ENCODE measurements at regions not wholly inside any gene's neighbourhood (a gene's known extent, or its start where the extent isn't known, plus 50 kb on each side); places are given as distances from the start of the nearest gene placed in this dataset.

GRCh38 chr6:140604786-140605185 lies 1230.3 kb upstream of the CITED2 start:
- Histone ChIP-seq H3K4me3 (ENCODE audit: low read length) (no peak overlapping the region), H3K27ac (ENCODE audit: low read depth, low read length) (no peak overlapping the region), H3K27me3 (ENCODE audit: insufficient read depth, low read length) (no peaks in the 10 kb centered on the region), H3K36me3 (ENCODE audit: insufficient read depth, low read length) (no peaks in the 10 kb centered on the region), H3K9ac (ENCODE audit: low read depth, low read length) (no peak overlapping the region), H3K9me3 (ENCODE audit: insufficient read depth, low read depth, low read length) (no peaks in the 10 kb centered on the region), H3K4me1 (ENCODE audit: insufficient read depth, low read length) (0 out of 2 replicates have a peak, but pooled peaks cover 7% of the 10 kb centered on the region)
- WGBS: 97% methylated on average over 2 of the region's 3 CpGs

- H3K9me3 ChIP-seq (ENCODE audit: insufficient read depth, low read depth, low read length): no peaks in the 10 kb centered on the region
- H3K9ac ChIP-seq (ENCODE audit: low read depth, low read length): no peak overlapping the region
- H3K27ac ChIP-seq (ENCODE audit: low read depth, low read length): no peak overlapping the region
- H3K4me3 ChIP-seq (ENCODE audit: low read length): no peak overlapping the region
- H3K36me3 ChIP-seq (ENCODE audit: insufficient read depth, low read length): no peaks in the 10 kb centered on the region
- no peaks in the 10 kb centered on the region for H3K27me3 ChIP-seq (ENCODE audit: insufficient read depth, low read length)
- 0 out of 2 replicates have a peak, but pooled peaks cover 7% of the 10 kb centered on the region for H3K4me1 ChIP-seq (ENCODE audit: insufficient read depth, low read length)
- 94% methylated on average over 4 of the region's 6 CpGs for WGBS
Measured at GRCh38 chr6:140602431-140603248, 1228.2 kb upstream of the CITED2 start.

- Histone ChIP-seq H3K27me3 (ENCODE audit: insufficient read depth, low read length) (no peaks in the 10 kb centered on the region), H3K36me3 (ENCODE audit: insufficient read depth, low read length) (no peaks in the 10 kb centered on the region), H3K9me3 (ENCODE audit: insufficient read depth, low read depth, low read length) (no peaks in the 10 kb centered on the region), H3K9ac (ENCODE audit: low read depth, low read length) (no peak overlapping the region), H3K27ac (ENCODE audit: low read depth, low read length) (no peak overlapping the region), H3K4me3 (ENCODE audit: low read length) (no peak overlapping the region), H3K4me1 (ENCODE audit: insufficient read depth, low read length) (0 out of 2 replicates have a peak, but pooled peaks cover 7% of the 10 kb centered on the region)
- WGBS: 100% methylated on average over 1 of the region's 3 CpGs
Measured at GRCh38 chr6:140601021-140601808, 1226.8 kb upstream of the CITED2 start.

- Histone ChIP-seq H3K4me1 (ENCODE audit: insufficient read depth, low read length) (0 out of 2 replicates have a peak, but pooled peaks cover 7% of the 10 kb centered on the region), H3K27me3 (ENCODE audit: insufficient read depth, low read length) (no peaks in the 10 kb centered on the region), H3K27ac (ENCODE audit: low read depth, low read length) (no peak overlapping the region), H3K9ac (ENCODE audit: low read depth, low read length) (no peak overlapping the region), H3K9me3 (ENCODE audit: insufficient read depth, low read depth, low read length) (no peaks in the 10 kb centered on the region), H3K4me3 (ENCODE audit: low read length) (no peak overlapping the region), H3K36me3 (ENCODE audit: insufficient read depth, low read length) (no peaks in the 10 kb centered on the region)
- WGBS: 98% methylated on average over 1 of the region's 1 CpG
Measured at GRCh38 chr6:140599916-140600315, 1225.5 kb upstream of the CITED2 start.

GRCh38 chr6:140597181-140597580 lies 1222.7 kb upstream of the CITED2 start:
- Histone ChIP-seq H3K36me3 (ENCODE audit: insufficient read depth, low read length) (no peaks in the 10 kb centered on the region), H3K27me3 (ENCODE audit: insufficient read depth, low read length) (no peaks in the 10 kb centered on the region), H3K4me1 (ENCODE audit: insufficient read depth, low read length) (0 out of 2 replicates have a peak, but pooled peaks cover 7% of the 10 kb centered on the region), H3K9ac (ENCODE audit: low read depth, low read length) (no peak overlapping the region), H3K9me3 (ENCODE audit: insufficient read depth, low read depth, low read length) (peaks cover 8% of the 10 kb centered on the region; the same call in 1 of the 2 replicates), H3K4me3 (ENCODE audit: low read length) (no peak overlapping the region), H3K27ac (ENCODE audit: low read depth, low read length) (no peak overlapping the region)
- 96% methylated on average over 1 of the region's 1 CpG for WGBS

GRCh38 chr6:140594806-140595128 lies 1220.3 kb upstream of the CITED2 start:
- H3K4me1 ChIP-seq (ENCODE audit: insufficient read depth, low read length): no peaks in the 10 kb centered on the region
- WGBS: 87% methylated on average over 1 of the region's 1 CpG
- peaks cover 8% of the 10 kb centered on the region; the same call in 1 of the 2 replicates for H3K9me3 ChIP-seq (ENCODE audit: insufficient read depth, low read depth, low read length)
- no peak overlapping the region for H3K9ac ChIP-seq (ENCODE audit: low read depth, low read length)
- H3K4me3 ChIP-seq (ENCODE audit: low read length): no peak overlapping the region
- H3K36me3 ChIP-seq (ENCODE audit: insufficient read depth, low read length): no peaks in the 10 kb centered on the region
- no peaks in the 10 kb centered on the region for H3K27me3 ChIP-seq (ENCODE audit: insufficient read depth, low read length)
- H3K27ac ChIP-seq (ENCODE audit: low read depth, low read length): no peak overlapping the region

GRCh38 chr6:140592877-140593276 lies 1218.4 kb upstream of the CITED2 start:
- H3K36me3 ChIP-seq (ENCODE audit: insufficient read depth, low read length): no peaks in the 10 kb centered on the region
- H3K9ac ChIP-seq (ENCODE audit: low read depth, low read length): no peak overlapping the region
- H3K4me3 ChIP-seq (ENCODE audit: low read length): no peak overlapping the region
- H3K4me1 ChIP-seq (ENCODE audit: insufficient read depth, low read length): no peaks in the 10 kb centered on the region
- 97% methylated on average over 3 of the region's 3 CpGs for WGBS
- H3K27me3 ChIP-seq (ENCODE audit: insufficient read depth, low read length): no peaks in the 10 kb centered on the region
- no peak overlapping the region for H3K27ac ChIP-seq (ENCODE audit: low read depth, low read length)
- peaks cover 8% of the 10 kb centered on the region; the same call in 1 of the 2 replicates for H3K9me3 ChIP-seq (ENCODE audit: insufficient read depth, low read depth, low read length)

- Histone ChIP-seq H3K9me3 (ENCODE audit: insufficient read depth, low read depth, low read length) (peaks cover 8% of the 10 kb centered on the region; the same call in 1 of the 2 replicates), H3K4me1 (ENCODE audit: insufficient read depth, low read length) (no peaks in the 10 kb centered on the region), H3K27ac (ENCODE audit: low read depth, low read length) (no peak overlapping the region), H3K36me3 (ENCODE audit: insufficient read depth, low read length) (no peaks in the 10 kb centered on the region), H3K4me3 (ENCODE audit: low read length) (no peak overlapping the region), H3K9ac (ENCODE audit: low read depth, low read length) (no peak overlapping the region), H3K27me3 (ENCODE audit: insufficient read depth, low read length) (no peaks in the 10 kb centered on the region)
Measured at GRCh38 chr6:140590641-140591040, 1216.2 kb upstream of the CITED2 start.

- no peak overlapping the region for H3K27ac ChIP-seq (ENCODE audit: low read depth, low read length)
- 94% methylated on average over 3 of the region's 3 CpGs for WGBS
Measured at GRCh38 chr6:140586426-140587061, 1212.1 kb upstream of the CITED2 start.

GRCh38 chr6:140581601-140582000 lies 1207.2 kb upstream of the CITED2 start:
- Histone ChIP-seq H3K27me3 (ENCODE audit: insufficient read depth, low read length) (no peaks in the 10 kb centered on the region), H3K36me3 (ENCODE audit: insufficient read depth, low read length) (no peaks in the 10 kb centered on the region), H3K4me1 (ENCODE audit: insufficient read depth, low read length) (peaks cover 8% of the 10 kb centered on the region; the same call in 1 of the 2 replicates), H3K27ac (ENCODE audit: low read depth, low read length) (no peak overlapping the region), H3K4me3 (ENCODE audit: low read length) (no peak overlapping the region), H3K9ac (ENCODE audit: low read depth, low read length) (no peak overlapping the region), H3K9me3 (ENCODE audit: insufficient read depth, low read depth, low read length) (no peaks in the 10 kb centered on the region)
- no CpG with 5 or more reads among the region's 1 CpG for WGBS

More at GRCh38 chr6:140586426-140587061, 1212.1 kb upstream of the CITED2 start:
- no peak overlapping the region for H3K4me3 ChIP-seq (ENCODE audit: low read length)
- H3K27me3 ChIP-seq (ENCODE audit: insufficient read depth, low read length): no peaks in the 10 kb centered on the region
- no peaks in the 10 kb centered on the region for H3K4me1 ChIP-seq (ENCODE audit: insufficient read depth, low read length)
- H3K9me3 ChIP-seq (ENCODE audit: insufficient read depth, low read depth, low read length): no peaks in the 10 kb centered on the region
- H3K9ac ChIP-seq (ENCODE audit: low read depth, low read length): no peak overlapping the region
- no peaks in the 10 kb centered on the region for H3K36me3 ChIP-seq (ENCODE audit: insufficient read depth, low read length)

GRCh38 chr6:140579918-140580317 lies 1205.5 kb upstream of the CITED2 start:
- no peaks in the 10 kb centered on the region for H3K36me3 ChIP-seq (ENCODE audit: insufficient read depth, low read length)
- peaks cover 11% of the 10 kb centered on the region; the same call in 1 of the 2 replicates for H3K4me1 ChIP-seq (ENCODE audit: insufficient read depth, low read length)
- H3K9me3 ChIP-seq (ENCODE audit: insufficient read depth, low read depth, low read length): no peaks in the 10 kb centered on the region
- no peaks in the 10 kb centered on the region for H3K27me3 ChIP-seq (ENCODE audit: insufficient read depth, low read length)
- no peak overlapping the region for H3K4me3 ChIP-seq (ENCODE audit: low read length)
- WGBS: 75% methylated on average over 1 of the region's 1 CpG
- no peak overlapping the region for H3K9ac ChIP-seq (ENCODE audit: low read depth, low read length)
- no peak overlapping the region for H3K27ac ChIP-seq (ENCODE audit: low read depth, low read length)
